DOHH2 (cell line): ENCODE measurements at regions not wholly inside any gene's neighbourhood (a gene's known extent, or its start where the extent isn't known, plus 50 kb on each side); places are given as distances from the start of the nearest gene placed in this dataset.

Source experiments
- H3F3A ChIP-seq: fragments of 200-600 bp; sonication (generic), shearing (Covaris generic); 2 replicates; pipeline ENCODE4 v1.6.0; 2016; ENCODE audit warnings: antibody characterized with exemption, mild to moderate bottlenecking; ENCODE audit not compliant: control insufficient read depth, insufficient read depth
- H3K27ac ChIP-seq: fragments of 200-600 bp; sonication (generic); 2 replicates; pipeline ENCODE4 v1.5.1; 2014; ENCODE audit warnings: low read depth, mild to moderate bottlenecking, low read length, moderate library complexity
- H3K27me3 ChIP-seq: fragments of 200-600 bp; sonication (generic); 2 replicates; pipeline ENCODE4 v1.6.1; 2014; ENCODE audit warnings: mild to moderate bottlenecking, low read length, mixed read lengths; ENCODE audit not compliant: control insufficient read depth
- H3K36me3 ChIP-seq: fragments of 200-600 bp; sonication (generic); 2 replicates; pipeline ENCODE4 v1.6.1; 2014; ENCODE audit warnings: mild to moderate bottlenecking, low read length, moderate library complexity, mixed read lengths; ENCODE audit not compliant: control insufficient read depth
- H3K4me1 ChIP-seq: fragments of 200-600 bp; sonication (generic); 2 replicates; pipeline ENCODE4 v1.6.1; 2014; ENCODE audit warnings: mild to moderate bottlenecking, low read length, mixed read lengths; ENCODE audit not compliant: control insufficient read depth
- H3K4me2 ChIP-seq: fragments of 200-600 bp; sonication (generic); 2 replicates; pipeline ENCODE4 v1.6.0; 2014; ENCODE audit warnings: mild to moderate bottlenecking, low read length, moderate library complexity
- H3K4me3 ChIP-seq: fragments of 200-600 bp; sonication (generic); 2 replicates; pipeline ENCODE4 v1.5.1; 2014; ENCODE audit warnings: mild to moderate bottlenecking, low read length, mixed read lengths
- H3K79me2 ChIP-seq: fragments of 200-600 bp; sonication (generic); 2 replicates; pipeline ENCODE4 v1.6.1; 2014; ENCODE audit warnings: mild to moderate bottlenecking, low read length, mixed read lengths; ENCODE audit not compliant: control insufficient read depth
- H3K9me2 ChIP-seq: fragments of 200-600 bp; sonication (generic); replicated peaks from 2 replicates; pipeline ENCODE4 v1.6.1; 2014; ENCODE audit warnings: mild to moderate bottlenecking, low read length, mixed read lengths; ENCODE audit not compliant: control insufficient read depth
- H3K9me3 ChIP-seq: fragments of 200-600 bp; sonication (generic); 2 replicates; pipeline ENCODE4 v1.6.1; 2014; ENCODE audit warnings: antibody characterized with exemption, low read length, mixed read lengths; ENCODE audit not compliant: control insufficient read depth, insufficient read depth
- H4K20me1 ChIP-seq: fragments of 200-600 bp; sonication (generic); 2 replicates; pipeline ENCODE4 v1.6.0; 2014; ENCODE audit warnings: low read depth, mild to moderate bottlenecking, antibody characterized with exemption, low read length, moderate library complexity; ENCODE audit not compliant: control insufficient read depth, insufficient read depth
- EZH2phosphoT487 ChIP-seq: fragments of 200-600 bp; sonication (generic); IDR thresholded peaks from 2 replicates; pipeline ENCODE4 v1.6.1; 2017; ENCODE audit warnings: borderline replicate concordance, mild to moderate bottlenecking, antibody characterized with exemption, low read length, moderate library complexity, mixed read lengths
- TF ChIP-seq, protein P1 (sequence below): fragments of 200-600 bp; sonication (generic); IDR thresholded peaks from one replicate; pipeline ENCODE4 v1.5.1; 2014; ENCODE audit warnings: antibody characterized with exemption, mild to moderate bottlenecking, low read depth, low read length; ENCODE audit not compliant: poor library complexity, severe bottlenecking

DNA sequence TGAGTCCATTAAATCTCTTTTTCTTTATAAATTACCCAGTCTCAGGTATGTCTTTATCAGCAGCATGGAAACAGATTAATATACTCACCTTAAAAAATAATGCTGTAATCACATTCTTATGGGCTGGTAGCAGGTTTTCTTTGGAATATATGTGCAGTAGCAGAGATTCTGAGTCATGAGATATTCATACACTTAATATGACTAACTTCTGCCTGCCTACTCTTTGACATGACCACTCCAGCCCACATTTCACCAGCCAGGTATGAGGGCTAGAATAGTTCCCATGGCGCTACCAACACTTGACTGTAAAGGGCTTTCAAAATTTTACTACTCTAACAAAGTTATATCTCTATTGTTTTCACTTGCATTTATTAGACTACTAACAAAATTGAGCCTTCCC lies 74.1 kb upstream of the GHR start:
- no peak for TF ChIP-seq EZH2phosphoT487
- TF ChIP-seq, protein P1, sequence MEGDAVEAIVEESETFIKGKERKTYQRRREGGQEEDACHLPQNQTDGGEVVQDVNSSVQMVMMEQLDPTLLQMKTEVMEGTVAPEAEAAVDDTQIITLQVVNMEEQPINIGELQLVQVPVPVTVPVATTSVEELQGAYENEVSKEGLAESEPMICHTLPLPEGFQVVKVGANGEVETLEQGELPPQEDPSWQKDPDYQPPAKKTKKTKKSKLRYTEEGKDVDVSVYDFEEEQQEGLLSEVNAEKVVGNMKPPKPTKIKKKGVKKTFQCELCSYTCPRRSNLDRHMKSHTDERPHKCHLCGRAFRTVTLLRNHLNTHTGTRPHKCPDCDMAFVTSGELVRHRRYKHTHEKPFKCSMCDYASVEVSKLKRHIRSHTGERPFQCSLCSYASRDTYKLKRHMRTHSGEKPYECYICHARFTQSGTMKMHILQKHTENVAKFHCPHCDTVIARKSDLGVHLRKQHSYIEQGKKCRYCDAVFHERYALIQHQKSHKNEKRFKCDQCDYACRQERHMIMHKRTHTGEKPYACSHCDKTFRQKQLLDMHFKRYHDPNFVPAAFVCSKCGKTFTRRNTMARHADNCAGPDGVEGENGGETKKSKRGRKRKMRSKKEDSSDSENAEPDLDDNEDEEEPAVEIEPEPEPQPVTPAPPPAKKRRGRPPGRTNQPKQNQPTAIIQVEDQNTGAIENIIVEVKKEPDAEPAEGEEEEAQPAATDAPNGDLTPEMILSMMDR, result no peak
- no peak overlapping the region for H3K4me2 ChIP-seq
- H3K9me2 ChIP-seq, result no peaks in the 10 kb centered on the region
- no peak overlapping the region for H3K27ac ChIP-seq
- no peaks in the 10 kb centered on the region for H3F3A ChIP-seq
- no peaks in the 10 kb centered on the region for H3K27me3 ChIP-seq
- no peaks in the 10 kb centered on the region for H3K79me2 ChIP-seq
- no peaks in the 10 kb centered on the region for H3K4me1 ChIP-seq
- H3K9me3 ChIP-seq, result no peaks in the 10 kb centered on the region
- H4K20me1 ChIP-seq, result no peaks in the 10 kb centered on the region
- H3K36me3 ChIP-seq, result no peaks in the 10 kb centered on the region
- no peak overlapping the region for H3K4me3 ChIP-seq

DNA sequence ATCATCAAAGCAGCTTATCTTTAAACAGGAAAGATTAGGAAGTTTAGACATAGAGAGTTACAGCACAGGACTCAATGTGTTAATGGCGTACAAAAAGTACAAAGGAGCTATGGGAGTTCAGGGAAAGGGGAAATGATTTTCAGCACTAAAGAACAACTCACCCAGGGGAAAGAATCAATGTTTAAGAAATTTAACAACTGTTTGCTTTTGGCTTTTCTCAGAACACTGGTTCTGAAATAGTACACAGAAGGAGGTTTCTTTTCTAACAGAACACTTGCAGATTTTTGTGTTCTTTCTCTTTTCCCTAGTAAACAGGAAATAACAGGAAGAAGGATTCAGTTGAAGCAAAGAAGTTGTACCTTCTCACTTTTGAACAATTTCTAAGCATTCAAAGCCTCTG lies 71.3 kb upstream of the GHR start:
- no peaks in the 10 kb centered on the region for H3K36me3 ChIP-seq
- no peaks in the 10 kb centered on the region for H3F3A ChIP-seq
- H3K4me3 ChIP-seq, result no peak overlapping the region
- no peaks in the 10 kb centered on the region for H3K4me1 ChIP-seq
- no peaks in the 10 kb centered on the region for H3K27me3 ChIP-seq
- TF ChIP-seq EZH2phosphoT487, result no peak
- TF ChIP-seq, protein P1, result no peak
- H3K9me2 ChIP-seq, result no peaks in the 10 kb centered on the region
- no peaks in the 10 kb centered on the region for H4K20me1 ChIP-seq
- no peaks in the 10 kb centered on the region for H3K79me2 ChIP-seq
- no peak overlapping the region for H3K27ac ChIP-seq
- H3K4me2 ChIP-seq, result no peak overlapping the region
- no peaks in the 10 kb centered on the region for H3K9me3 ChIP-seq

DNA sequence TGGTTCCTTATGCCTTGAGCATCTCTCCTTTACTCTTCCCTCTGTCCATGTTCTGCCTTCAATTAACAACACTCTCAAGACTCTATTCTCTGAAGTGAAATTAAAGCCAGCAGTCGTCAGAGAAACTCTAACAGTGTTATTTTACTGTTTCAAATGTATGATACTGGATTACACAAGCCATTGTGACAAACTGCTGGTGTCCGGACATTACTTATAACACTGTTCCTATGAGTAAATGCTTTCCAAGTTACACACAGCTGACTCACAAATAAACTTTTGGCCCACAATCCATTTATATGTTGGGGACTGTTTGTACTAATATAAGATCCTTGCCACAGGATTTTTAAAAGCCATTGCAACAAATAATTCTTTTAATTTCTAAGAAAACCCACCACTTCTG lies 63.2 kb upstream of the GHR start:
- no peaks in the 10 kb centered on the region for H3K27me3 ChIP-seq
- no peaks in the 10 kb centered on the region for H3K9me3 ChIP-seq
- no peak overlapping the region for H3K4me3 ChIP-seq
- no peak overlapping the region for H3K4me2 ChIP-seq
- H4K20me1 ChIP-seq, result no peaks in the 10 kb centered on the region
- no peaks in the 10 kb centered on the region for H3K36me3 ChIP-seq
- no peaks in the 10 kb centered on the region for H3K79me2 ChIP-seq
- H3F3A ChIP-seq, result no peaks in the 10 kb centered on the region
- H3K9me2 ChIP-seq, result no peaks in the 10 kb centered on the region
- no peak overlapping the region for H3K27ac ChIP-seq
- TF ChIP-seq EZH2phosphoT487, result no peak
- TF ChIP-seq, protein P1, result no peak
- no peaks in the 10 kb centered on the region for H3K4me1 ChIP-seq

GRCh38 chr5:42360616-42361314 lies 62.5 kb upstream of the GHR start:
- Histone ChIP-seq H3K9me3 (no peaks in the 10 kb centered on the region), H3K27me3 (no peaks in the 10 kb centered on the region), H4K20me1 (no peaks in the 10 kb centered on the region), H3K4me2 (no peak overlapping the region), H3K79me2 (no peaks in the 10 kb centered on the region), H3K36me3 (no peaks in the 10 kb centered on the region), H3F3A (no peaks in the 10 kb centered on the region), H3K4me3 (no peak overlapping the region), H3K4me1 (no peaks in the 10 kb centered on the region), H3K27ac (no peak overlapping the region), H3K9me2 (no peaks in the 10 kb centered on the region)
- TF ChIP-seq EZH2phosphoT487, result no peak
- TF ChIP-seq, protein P1, result no peak
